GM19351 (cell line): ENCODE measurements at regions not wholly inside any gene's neighbourhood (a gene's known extent, or its start where the extent isn't known, plus 50 kb on each side); places are given as distances from the start of the nearest gene placed in this dataset.
A peak's percentile ranks its signal among the peaks of the same experiment; 100 is the strongest.

Experiments used
- ATAC-seq: cut with Tn5 transposase; IDR thresholded peaks from one replicate; pipeline ENCODE4 v1.9.1; 2021; ENCODE audit warnings: mild to moderate bottlenecking, moderate library complexity; ENCODE audit not compliant: unreplicated experiment

GRCh38 chr3:189455009-189455408 is 176.2 kb upstream of the TP63 start:
- no peak for ATAC-seq

DNA sequence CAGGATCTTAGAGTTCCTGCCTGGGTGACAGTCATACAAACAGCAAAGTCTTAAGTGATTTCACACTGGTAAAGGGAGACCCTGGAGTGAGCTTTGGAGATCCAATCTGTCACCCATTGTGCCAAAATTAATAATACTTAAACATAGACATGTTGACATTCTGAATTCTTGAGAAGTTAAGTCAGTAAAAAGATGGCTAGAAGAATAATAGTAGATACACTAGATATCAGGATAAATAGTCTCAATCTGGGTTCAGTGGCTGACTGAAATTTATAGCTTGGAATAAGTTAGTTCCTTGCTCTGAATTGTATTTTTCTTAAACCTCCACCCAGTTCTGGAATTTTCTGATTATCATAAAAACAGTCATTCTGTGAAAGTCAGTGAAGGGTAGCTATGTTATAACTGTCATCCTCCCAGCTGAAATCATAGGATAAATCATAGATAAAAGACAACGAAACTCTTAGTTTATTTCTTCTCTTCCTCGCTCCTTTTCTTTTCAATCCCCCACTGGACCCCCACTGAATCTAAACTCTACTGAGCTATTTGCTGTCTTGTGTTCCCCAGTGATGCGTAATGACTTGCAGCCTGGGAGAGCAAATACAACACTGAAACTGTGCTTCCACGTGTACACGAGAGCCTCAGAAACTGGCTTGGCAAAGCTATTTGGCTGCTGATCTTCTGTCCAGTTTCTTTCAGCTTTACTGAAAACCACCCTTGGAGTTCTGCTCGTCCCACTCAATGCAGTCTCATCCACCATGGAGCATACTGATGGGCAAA is 175.4 kb upstream of the TP63 start:
- ATAC-seq: no peak

DNA sequence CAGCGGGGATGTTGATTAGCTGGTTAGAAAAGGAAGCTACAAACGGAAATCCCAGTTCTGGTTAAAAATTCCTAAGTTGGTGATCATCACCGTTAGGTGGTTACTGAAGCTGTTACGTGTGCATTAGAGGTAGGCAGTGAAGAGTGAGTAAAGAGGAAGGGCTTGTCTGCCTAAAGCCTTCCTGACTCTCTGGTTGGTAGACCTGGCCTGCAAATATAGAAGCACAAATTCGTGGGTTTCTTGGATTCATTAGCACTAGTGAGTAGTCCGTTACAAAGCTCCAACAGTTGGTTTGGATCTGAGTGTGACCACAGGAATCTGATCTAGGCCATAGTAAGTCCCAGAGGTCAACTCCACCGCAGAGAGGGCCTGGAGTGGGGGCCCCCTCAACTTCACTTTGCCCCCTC is 174.0 kb upstream of the TP63 start:
- no peak for ATAC-seq

- no peak for ATAC-seq
Observed at GRCh38 chr3:189457631-189458412, 173.4 kb upstream of the TP63 start.

DNA sequence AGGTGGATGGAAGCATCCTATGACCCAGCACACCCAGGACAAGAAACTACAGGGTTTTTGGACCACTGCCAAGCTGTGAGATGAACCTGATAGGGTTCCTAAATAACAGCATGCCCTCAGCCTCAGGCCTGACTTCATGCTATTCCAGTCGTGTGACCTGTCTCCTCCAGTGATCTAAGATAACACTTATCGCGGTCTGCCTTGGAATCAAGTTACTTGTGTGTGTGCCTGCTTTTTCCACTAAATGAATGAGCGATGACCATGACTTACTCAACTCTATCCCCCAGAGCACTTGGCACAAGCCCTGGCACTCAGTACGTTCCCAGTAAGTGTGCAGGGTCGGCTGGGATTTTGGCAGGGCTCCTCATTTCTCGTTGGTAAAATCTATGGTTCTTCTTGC is 172.7 kb upstream of the TP63 start:
- no peak for ATAC-seq

- no peak for ATAC-seq
Observed at GRCh38 chr3:189459231-189459630, 172.0 kb upstream of the TP63 start.

GRCh38 chr3:189460511-189460910 is 170.7 kb upstream of the TP63 start:
- no peak for ATAC-seq

GRCh38 chr3:189464799-189465198 is 166.4 kb upstream of the TP63 start:
- ATAC-seq: no peak

- no peak for ATAC-seq
Observed at GRCh38 chr3:189466004-189466403, 165.2 kb upstream of the TP63 start.

DNA sequence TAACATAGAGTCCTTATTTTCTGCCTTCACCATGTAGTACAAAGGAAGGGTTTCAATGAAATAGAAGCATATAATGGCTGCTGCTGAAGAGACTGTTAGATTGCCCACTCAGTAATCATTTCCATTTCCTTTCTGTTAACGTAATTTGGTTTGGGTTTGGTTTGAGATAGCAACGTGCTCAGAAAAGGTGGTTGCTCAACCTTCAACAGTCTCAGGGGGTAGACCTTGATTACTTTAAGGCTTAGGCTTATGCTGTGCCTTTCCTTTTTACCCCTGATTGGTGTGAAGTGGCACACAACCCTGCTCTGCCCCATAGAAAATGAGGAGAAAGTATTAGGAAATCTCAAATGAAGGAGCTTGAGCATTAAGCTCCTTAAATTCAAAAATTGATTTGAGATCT is 163.7 kb upstream of the TP63 start:
- no peak for ATAC-seq

DNA sequence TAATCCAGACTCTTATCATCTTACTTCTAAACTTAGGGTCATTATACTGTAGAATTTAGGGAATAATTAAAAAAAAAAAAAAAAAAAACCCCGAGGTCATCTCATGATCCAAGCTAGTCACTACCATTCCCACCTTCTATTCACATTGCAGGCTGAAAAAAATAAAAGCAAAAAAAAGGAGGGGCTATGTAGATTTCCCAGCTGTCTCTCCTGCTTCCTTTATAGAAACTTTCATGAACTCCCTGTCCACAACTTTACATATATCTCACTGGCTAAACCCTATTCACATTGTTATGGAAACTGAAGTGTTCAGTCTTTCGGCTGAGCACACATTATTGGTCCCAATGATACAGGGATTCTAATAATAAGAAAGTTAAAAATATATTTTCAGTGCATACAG is 156.2 kb upstream of the TP63 start:
- ATAC-seq: no peak

DNA sequence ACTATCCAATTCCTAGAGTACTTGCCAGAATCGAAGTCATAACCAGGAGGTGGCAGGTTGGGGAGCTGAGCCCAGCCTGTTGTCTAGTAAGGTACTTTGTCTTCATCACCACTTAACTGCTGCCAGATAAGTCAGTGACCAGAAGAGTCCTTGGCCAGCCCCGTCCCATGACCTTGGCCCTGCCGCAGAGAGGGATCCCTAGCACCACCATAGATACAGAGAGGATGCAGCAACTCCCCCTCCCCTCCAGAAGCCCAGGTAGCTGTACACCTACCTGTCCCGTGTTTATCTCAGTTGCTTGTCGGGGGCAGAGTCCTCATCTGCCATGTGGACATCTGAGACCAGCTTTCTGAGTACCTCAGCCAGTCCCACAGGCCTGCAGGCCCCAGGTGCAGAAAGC is 153.6 kb upstream of the TP63 start:
- ATAC-seq: no peak

DNA sequence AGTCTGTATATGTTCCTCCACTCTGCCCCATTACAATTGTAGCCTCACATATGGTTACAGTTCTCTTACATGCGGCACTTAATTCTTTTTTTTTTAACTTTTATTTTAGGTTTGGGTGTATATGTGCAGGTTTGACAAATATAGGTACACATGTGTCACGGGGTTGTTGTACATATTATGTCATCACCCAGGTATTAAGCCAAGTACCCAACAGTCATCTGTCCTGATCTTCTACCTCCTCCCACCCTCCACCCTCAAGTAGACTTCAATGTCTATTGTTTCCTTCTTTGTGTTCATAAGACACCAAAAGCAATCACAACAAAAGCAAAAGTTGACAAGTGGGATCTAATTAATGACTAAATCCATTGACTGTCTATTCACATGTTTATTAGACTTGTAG is 144.6 kb upstream of the TP63 start:
- no peak for ATAC-seq

- ATAC-seq: no peak
Observed at GRCh38 chr3:189488241-189488767, 142.9 kb upstream of the TP63 start.

GRCh38 chr3:189490337-189490736 is 140.9 kb upstream of the TP63 start:
- ATAC-seq: no peak

DNA sequence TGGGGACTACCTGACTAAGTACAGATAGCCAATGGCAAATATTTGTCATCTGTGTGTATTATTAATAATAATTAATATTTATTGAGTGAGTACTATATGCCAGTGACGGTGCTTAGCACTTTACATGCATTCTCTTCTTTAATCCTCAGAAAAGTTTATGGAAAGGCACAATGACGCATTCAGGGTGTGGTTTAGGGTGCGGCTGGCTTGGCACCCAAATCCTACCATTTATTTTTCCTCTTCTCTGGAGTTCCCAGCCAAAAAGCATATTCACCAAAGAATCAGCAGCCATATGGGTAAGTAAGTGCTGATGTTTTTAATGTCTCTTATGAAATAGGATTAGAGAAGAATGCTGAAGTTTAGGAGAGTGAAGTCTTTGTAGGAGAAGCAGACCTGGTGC is 140.4 kb upstream of the TP63 start:
- no peak for ATAC-seq

GRCh38 chr3:189491831-189492230 is 139.4 kb upstream of the TP63 start:
- ATAC-seq: no peak

GRCh38 chr3:189493271-189493670 is 137.9 kb upstream of the TP63 start:
- ATAC-seq: no peak

DNA sequence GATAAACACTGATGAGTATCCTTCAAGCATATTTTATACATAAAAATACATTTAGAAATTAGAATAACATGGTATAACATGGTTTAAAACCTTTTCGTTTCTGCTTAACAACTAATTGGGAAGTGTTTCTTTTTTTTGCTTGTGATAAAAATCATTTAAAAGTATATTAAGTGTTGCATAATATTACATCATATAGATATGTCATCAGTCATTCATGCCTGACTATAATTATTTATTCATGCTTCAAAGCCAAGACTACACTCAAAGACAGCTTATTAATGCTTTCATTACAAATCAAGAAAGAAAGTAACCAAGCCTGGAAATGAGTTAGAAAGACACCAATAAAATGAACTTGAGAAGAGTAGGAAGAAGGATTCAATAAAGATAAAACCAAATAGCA is 136.6 kb upstream of the TP63 start:
- no peak for ATAC-seq

GRCh38 chr3:189496375-189497138 is 134.6 kb upstream of the TP63 start:
- ATAC-seq: peak; percentile 68

DNA sequence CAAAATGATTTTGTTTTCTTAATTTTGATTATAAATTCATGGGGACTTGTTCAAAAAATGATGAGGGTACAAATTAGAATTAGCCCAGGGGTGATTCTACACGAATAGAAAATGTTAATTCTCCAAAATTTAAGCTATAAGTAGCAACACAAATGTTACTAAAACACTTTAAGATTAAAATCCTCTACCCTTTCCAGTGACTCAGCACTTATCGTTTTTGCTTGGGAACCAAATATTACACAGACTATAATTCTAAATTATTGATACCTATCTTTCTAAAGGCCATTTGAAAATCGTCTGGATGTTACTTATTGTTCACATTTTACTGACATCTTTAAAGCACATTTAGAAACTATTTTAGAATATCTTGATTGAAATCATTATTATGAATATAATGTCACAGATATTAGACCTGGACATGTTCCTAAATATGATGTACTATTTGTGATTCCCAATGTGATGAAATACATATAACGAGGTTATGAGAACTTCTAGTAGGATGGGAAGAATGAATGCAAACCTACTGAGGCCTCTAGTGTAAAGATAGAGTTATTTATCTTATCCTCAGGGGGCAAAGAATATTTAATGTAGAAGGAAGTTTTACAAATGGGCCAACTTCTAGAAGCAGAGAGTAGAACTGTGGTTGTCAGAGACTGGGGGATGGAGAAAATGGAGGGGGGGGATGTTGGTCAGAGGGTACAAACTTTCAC is 132.0 kb upstream of the TP63 start:
- ATAC-seq: no peak
